NCI-H187 (cell line): ENCODE measurements at regions not wholly inside any gene's neighbourhood (a gene's known extent, or its start where the extent isn't known, plus 50 kb on each side); places are given as distances from the start of the nearest gene placed in this dataset.
"Not testable (repeated sequence)": the region's sequence is repeated elsewhere in the genome, so short reads cannot be mapped to it uniquely, and the experiment has no call there.

Source experiments
- DNase-seq, 2 experiments: peaks; one replicate each; lab custom pipeline; 2025; lab: John Stamatoyannopoulos, UW

DNA sequence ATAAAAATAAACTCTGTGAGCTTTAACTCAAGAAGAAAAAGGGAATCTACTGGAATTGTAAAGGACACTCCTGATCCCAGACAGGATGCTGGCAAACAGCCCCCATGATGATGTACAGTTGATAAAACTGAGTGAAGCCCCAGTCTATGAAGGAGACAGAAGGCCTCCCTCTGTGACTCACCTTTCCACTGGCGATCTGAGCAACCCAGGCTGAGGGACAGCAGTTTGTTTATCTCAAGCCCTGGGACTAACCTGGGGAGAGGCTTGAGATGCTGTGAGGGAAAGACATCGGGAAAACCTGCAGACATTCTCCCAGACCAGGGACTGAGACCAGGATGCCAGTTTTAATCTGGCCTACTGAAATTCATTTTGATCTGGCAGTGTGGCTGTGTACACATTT lies 104.5 kb upstream of the CDH2 start:
- DNase-seq: no peak

- DNase-seq: no peak
Measured at GRCh38 chr18:28269750-28270149, 92.8 kb upstream of the CDH2 start.

DNA sequence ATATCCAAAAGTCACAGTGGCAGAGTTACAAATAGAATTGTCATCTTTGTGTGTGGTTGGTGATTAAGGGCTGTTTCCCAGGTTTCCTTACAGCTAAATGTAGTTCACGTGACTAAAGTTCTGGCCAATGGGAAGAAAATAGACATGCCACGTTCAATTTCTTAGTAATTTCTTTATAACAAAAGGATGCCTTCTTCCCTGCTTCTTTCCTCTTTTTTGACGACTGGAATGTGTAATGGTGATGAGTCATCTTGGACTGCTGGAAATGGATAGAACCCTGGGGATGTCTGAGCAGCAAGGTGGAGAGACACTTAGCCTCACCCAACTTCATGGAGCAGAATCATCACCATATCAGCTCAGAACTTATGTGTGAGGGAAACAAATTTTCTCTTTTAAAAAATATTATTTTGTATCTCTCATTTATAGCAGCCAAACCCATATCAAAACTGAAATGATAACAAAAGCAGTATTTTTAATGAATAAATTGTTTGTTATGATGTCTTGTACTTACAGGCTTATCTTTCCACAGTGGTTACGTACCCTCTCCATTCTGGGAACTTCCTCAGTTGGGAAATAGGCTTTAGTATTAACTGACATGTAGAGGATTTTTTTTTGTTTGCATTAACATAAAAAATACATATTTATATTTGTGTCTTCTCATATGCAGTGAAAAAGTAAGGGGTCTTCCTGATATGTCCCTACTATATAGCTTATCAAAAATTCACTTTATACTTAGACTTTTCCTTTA lies 91.1 kb upstream of the CDH2 start:
- DNase-seq: no peak

DNA sequence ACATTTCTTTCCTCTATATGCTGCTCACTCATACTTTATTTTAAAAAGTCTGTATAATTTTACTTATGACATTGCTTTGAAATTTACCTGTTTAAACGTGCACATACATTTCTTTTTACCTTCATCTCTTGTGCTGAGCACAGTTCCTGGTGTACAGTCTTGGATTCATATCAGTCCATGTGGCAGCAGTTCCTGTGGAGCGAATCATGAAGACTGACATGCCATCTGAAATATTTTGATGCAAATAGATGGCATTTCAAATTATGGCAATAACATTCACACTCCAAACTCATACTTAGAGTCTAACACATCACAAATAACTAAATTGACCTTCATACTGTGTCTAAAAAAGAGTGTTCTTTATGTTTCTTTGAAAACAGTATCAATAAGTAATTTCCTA lies 90.3 kb upstream of the CDH2 start:
- no peak for DNase-seq

- no peak for DNase-seq
Measured at GRCh38 chr18:28256166-28256565, 79.2 kb upstream of the CDH2 start.

GRCh38 chr18:28248653-28249052 lies 71.7 kb upstream of the CDH2 start:
- no peak for DNase-seq

GRCh38 chr18:28240626-28241025 lies 63.7 kb upstream of the CDH2 start:
- DNase-seq: not testable (repeated sequence)

DNA sequence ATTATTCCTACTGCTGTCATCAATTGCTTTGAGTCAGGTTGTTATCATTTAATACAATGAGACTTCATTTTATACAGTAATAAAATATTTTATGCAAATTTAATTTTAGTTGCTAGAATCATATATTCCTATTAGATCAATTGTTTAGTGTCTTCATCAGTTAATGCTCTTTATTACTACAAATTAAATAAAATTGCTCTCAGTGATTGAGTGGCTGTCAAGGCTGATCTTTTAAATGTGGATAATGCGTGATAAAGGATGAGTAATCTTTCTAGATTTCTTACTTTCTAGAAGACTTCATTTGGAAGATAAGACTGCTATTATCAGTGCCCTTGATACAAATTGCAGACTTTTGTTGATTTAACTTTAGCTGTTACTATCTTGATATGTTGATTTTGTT lies 59.6 kb upstream of the CDH2 start:
- DNase-seq: no peak
